SK-N-SH treated with all-trans-retinoic acid at 6 μM for 48 hours (cell line): ENCODE measurements at regions not wholly inside any gene's neighbourhood (a gene's known extent, or its start where the extent isn't known, plus 50 kb on each side); places are given as distances from the start of the nearest gene placed in this dataset.

Experiments
- ARNTL ChIP-seq: fragments of 450-650 bp; formaldehyde crosslinking; IDR thresholded peaks from 2 replicates; pipeline ENCODE4 v1.5.0; 2020; ENCODE audit warnings: low read depth, mild to moderate bottlenecking, moderate library complexity, borderline replicate concordance
- GLIS3 ChIP-seq: fragments of 250-450 bp; sonication (Bioruptor Pico); IDR thresholded peaks from 2 replicates; pipeline ENCODE4 v1.5.0; 2020; ENCODE audit warnings: mild to moderate bottlenecking, moderate library complexity
- PATZ1 ChIP-seq: fragments of 250-450 bp; sonication (Bioruptor Pico); IDR thresholded peaks from 2 replicates; pipeline ENCODE4 v1.8.0; 2020; ENCODE audit warnings: mild to moderate bottlenecking, moderate library complexity, borderline replicate concordance
- RARB ChIP-seq: fragments of 250-450 bp; sonication (Bioruptor Pico); IDR thresholded peaks from 2 replicates; pipeline ENCODE4 v1.8.0; 2021; ENCODE audit warnings: mild to moderate bottlenecking, moderate library complexity
- TCF4 ChIP-seq: fragments of 250-450 bp; sonication (Bioruptor Pico); IDR thresholded peaks from 2 replicates; pipeline ENCODE4 v1.8.0; 2021; ENCODE audit warnings: mild to moderate bottlenecking, moderate library complexity, borderline replicate concordance
- ZFP3 ChIP-seq: fragments of 250-450 bp; sonication (Bioruptor Pico); IDR thresholded peaks from 2 replicates; pipeline ENCODE4 v1.5.0; 2020; ENCODE audit warnings: mild to moderate bottlenecking, moderate library complexity
- ZFP30 ChIP-seq: fragments of 450-650 bp; formaldehyde crosslinking; IDR thresholded peaks from 2 replicates; pipeline ENCODE4 v1.5.0; 2022; ENCODE audit warnings: mild to moderate bottlenecking, moderate library complexity
- ZNF565 ChIP-seq: fragments of 450-650 bp; formaldehyde crosslinking; conservative IDR thresholded peaks from 2 replicates; pipeline ENCODE4 v1.5.0; 2020; ENCODE audit warnings: low read depth, mild to moderate bottlenecking, moderate library complexity
- ZNF8 ChIP-seq: fragments of 450-650 bp; formaldehyde crosslinking; IDR thresholded peaks from 2 replicates; pipeline ENCODE4 v1.5.0; 2020; ENCODE audit warnings: mild to moderate bottlenecking, moderate library complexity
- TF ChIP-seq, protein P1 (sequence below): fragments of 250-450 bp; sonication (Bioruptor Pico); IDR thresholded peaks from 2 replicates; pipeline ENCODE4 v1.5.1; 2021; ENCODE audit warnings: mild to moderate bottlenecking, moderate library complexity
- TF ChIP-seq, protein P2 (sequence below): fragments of 250-450 bp; sonication (Bioruptor Pico); IDR thresholded peaks from 2 replicates; pipeline ENCODE4 v1.5.1; 2020; ENCODE audit warnings: low read depth, mild to moderate bottlenecking, moderate library complexity

DNA sequence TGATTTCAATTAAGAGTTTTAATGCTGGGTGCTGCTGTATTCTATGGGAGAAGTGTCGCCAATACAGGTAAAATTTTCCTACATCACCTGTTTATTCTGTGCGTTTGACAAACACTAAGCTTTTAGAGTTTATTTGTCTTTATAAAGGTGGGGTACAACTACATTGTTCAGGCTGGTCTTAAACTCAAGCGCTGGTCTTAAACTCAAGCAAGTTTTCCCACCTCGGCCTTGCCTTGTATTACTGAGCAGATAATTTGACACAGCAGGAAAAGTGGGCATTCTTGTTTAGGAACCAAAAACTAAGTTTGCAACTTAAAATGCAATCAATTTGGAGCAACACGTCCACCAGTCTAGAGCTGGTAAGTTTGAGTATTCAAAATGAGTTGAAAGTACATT lies 112.9 kb upstream of the BTN3A2 start:
- no peak for TF ChIP-seq PATZ1 (CRISPR knock-in tag)
- no peak for TF ChIP-seq GLIS3 (CRISPR knock-in tag)
- TF ChIP-seq ZNF8 (CRISPR knock-in tag): no peak
- no peak for TF ChIP-seq ARNTL (CRISPR knock-in tag)
- TF ChIP-seq, protein P1, sequence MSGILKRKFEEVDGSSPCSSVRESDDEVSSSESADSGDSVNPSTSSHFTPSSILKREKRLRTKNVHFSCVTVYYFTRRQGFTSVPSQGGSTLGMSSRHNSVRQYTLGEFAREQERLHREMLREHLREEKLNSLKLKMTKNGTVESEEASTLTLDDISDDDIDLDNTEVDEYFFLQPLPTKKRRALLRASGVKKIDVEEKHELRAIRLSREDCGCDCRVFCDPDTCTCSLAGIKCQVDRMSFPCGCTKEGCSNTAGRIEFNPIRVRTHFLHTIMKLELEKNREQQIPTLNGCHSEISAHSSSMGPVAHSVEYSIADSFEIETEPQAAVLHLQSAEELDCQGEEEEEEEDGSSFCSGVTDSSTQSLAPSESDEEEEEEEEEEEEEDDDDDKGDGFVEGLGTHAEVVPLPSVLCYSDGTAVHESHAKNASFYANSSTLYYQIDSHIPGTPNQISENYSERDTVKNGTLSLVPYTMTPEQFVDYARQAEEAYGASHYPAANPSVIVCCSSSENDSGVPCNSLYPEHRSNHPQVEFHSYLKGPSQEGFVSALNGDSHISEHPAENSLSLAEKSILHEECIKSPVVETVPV: no peak
- TF ChIP-seq TCF4 (CRISPR knock-in tag): no peak
- no peak for TF ChIP-seq ZNF565 (CRISPR knock-in tag)
- TF ChIP-seq ZFP30: no peak
- no peak for TF ChIP-seq RARB (CRISPR knock-in tag)
- TF ChIP-seq, protein P2, sequence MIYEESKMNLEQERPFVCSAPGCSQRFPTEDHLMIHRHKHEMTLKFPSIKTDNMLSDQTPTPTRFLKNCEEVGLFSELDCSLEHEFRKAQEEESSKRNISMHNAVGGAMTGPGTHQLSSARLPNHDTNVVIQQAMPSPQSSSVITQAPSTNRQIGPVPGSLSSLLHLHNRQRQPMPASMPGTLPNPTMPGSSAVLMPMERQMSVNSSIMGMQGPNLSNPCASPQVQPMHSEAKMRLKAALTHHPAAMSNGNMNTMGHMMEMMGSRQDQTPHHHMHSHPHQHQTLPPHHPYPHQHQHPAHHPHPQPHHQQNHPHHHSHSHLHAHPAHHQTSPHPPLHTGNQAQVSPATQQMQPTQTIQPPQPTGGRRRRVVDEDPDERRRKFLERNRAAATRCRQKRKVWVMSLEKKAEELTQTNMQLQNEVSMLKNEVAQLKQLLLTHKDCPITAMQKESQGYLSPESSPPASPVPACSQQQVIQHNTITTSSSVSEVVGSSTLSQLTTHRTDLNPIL (CRISPR knock-in tag): no peak
- TF ChIP-seq ZFP3 (CRISPR knock-in tag): no peak
